ENCODE measurements at regions not wholly inside any gene's neighbourhood (a gene's known extent, or its start where the extent isn't known, plus 50 kb on each side); places are given as distances from the start of the nearest gene placed in this dataset.

DNA sequence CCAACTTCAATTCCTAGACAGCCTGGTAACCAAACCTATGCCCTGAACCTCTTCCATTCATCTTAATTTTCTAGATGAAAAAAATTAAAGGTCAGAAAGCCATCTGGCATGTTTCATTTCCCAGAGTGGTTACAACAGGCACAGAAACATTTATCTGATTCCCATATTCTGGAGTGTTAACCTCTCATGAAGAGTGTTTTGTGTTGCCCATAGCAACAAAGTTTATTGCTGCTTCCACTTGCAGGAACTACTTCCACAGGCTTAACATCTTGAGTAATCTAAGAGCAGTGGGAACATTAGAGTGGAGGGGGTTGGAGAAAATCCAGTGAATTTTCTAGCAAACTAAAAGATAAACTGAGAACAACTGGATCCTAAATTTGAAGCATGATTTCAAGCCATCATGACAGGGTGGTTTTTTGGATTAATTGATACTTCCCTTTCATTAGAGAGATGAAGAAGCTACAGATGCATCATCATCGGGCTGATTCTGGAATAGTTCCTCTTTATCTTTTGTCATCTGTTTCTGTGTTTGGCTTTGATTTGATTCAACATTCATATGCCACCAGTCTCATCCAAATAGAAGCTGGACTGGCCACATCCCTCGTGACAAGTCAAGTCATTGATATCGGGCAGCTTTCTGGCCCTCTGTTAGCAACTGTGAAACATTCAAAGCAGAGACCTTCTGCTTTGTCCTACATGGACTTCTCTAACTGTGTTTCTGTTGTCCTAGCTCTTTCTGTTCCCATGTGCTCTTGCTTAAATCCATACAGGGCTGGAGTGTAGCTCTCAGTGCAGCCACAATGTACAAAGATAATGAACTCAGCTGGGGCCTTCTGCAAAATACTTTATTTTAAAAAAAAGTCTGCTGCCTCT is 167.3 kb downstream of the MID1IP1 start:
- TF ChIP-seq, protein P1, sequence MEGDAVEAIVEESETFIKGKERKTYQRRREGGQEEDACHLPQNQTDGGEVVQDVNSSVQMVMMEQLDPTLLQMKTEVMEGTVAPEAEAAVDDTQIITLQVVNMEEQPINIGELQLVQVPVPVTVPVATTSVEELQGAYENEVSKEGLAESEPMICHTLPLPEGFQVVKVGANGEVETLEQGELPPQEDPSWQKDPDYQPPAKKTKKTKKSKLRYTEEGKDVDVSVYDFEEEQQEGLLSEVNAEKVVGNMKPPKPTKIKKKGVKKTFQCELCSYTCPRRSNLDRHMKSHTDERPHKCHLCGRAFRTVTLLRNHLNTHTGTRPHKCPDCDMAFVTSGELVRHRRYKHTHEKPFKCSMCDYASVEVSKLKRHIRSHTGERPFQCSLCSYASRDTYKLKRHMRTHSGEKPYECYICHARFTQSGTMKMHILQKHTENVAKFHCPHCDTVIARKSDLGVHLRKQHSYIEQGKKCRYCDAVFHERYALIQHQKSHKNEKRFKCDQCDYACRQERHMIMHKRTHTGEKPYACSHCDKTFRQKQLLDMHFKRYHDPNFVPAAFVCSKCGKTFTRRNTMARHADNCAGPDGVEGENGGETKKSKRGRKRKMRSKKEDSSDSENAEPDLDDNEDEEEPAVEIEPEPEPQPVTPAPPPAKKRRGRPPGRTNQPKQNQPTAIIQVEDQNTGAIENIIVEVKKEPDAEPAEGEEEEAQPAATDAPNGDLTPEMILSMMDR (IDR thresholded peaks at IDR 0.05): no peak
- TF ChIP-seq POLR2A (IDR thresholded peaks at IDR 0.05) (no peak), POLR2AphosphoS5 (IDR thresholded peaks at IDR 0.05) (peak in 1 of 4 donors; percentile 34)
